ENCODE measurements at regions not wholly inside any gene's neighbourhood (a gene's known extent, or its start where the extent isn't known, plus 50 kb on each side); places are given as distances from the start of the nearest gene placed in this dataset.
A peak's percentile ranks its signal among the peaks of the same experiment; 100 is the strongest.

- TF ChIP-seq ZFP91 (CRISPR knock-in tag; IDR thresholded peaks at IDR 0.05; ENCODE audit: borderline replicate concordance) (no peak), GTF3A (CRISPR knock-in tag; conservative IDR thresholded peaks at IDR 0.05) (no peak), ZNF331 (CRISPR knock-in tag; IDR thresholded peaks at IDR 0.05) (0 out of 2 replicates have a peak, but pooled peaks have one; percentile 34), XRCC5 (optimal IDR thresholded peaks at IDR 0.05; ENCODE audit: low read length) (peak; percentile 31), SAP130 (CRISPR knock-in tag; IDR thresholded peaks at IDR 0.05; ENCODE audit: low read depth) (no peak), ZNF644 (CRISPR knock-in tag; IDR thresholded peaks at IDR 0.05; ENCODE audit: low read depth) (peak; percentile 56; the same call in 1 of the 2 replicates), SNAPC5 (CRISPR knock-in tag; IDR thresholded peaks at IDR 0.05; ENCODE audit: borderline replicate concordance) (no peak), ZNF10 (CRISPR knock-in tag; IDR thresholded peaks at IDR 0.05; ENCODE audit: borderline replicate concordance, low read depth) (no peak)
These were observed 79.3 kb upstream of the NRXN3 start (continued) for GRCh38 chr14:78090864-78091263.

GRCh38 chr14:78091361-78091760, 78.8 kb upstream of the NRXN3 start:
- CTCF ChIA-PET (ENCODE audit: low intra/inter-chr PET ratio, low total read pairs) = no interaction called here
- BruUV-seq (replicated peaks) = no TSS peak

More at GRCh38 chr14:78091361-78091760, 78.8 kb upstream of the NRXN3 start:
- H3K79me2 ChIP-seq (ENCODE audit: insufficient read depth, low read length) = no peaks in the 10 kb centered on the region
- H3K27me3 ChIP-seq (ENCODE audit: control insufficient read depth in 1 of 2, insufficient read depth in 2 of 2, low read length in 2 of 2) = peaks cover 7 to 49% of the 10 kb centered on the region in 2 experiments; a peak in 4 of 5 replicates
- no peaks in the 10 kb centered on the region for H3K9me3 ChIP-seq (ENCODE audit: low read length)
- H3K4me3 ChIP-seq (replicated peaks in 1 of 3; ENCODE audit: insufficient read depth in 1 of 3, low read depth in 2 of 3, low read length in 3 of 3) = no peak overlapping the region; a peak in 1 of 6 replicates
- DNase-seq (ENCODE audit: low spot score) (no peak), ATAC-seq (no peak; the same call in 2 of the 3 replicates), FAIRE-seq (no peak)
- 6% methylated on average over 5 of the region's 5 CpGs for WGBS (ENCODE audit: low lambda C conversion rate)
- H3K9ac ChIP-seq (ENCODE audit: insufficient read depth, low read depth, low read length) = no peak overlapping the region
- intact Hi-C loops (cut with micrococcal nuclease; ENCODE audit: unreplicated experiment) (no loop called here), in situ Hi-C loops (cut with HindIII; ENCODE audit: extremely low pct_ligation_motif_present, low pct_unique_long_range_greater_than_20kb) (no loop called here)
- no peak overlapping the region; the same call in 1 of the 2 replicates for H3K4me2 ChIP-seq (ENCODE audit: low read depth, low read length)
- no peaks in the 10 kb centered on the region for H4K20me1 ChIP-seq (ENCODE audit: insufficient read depth, low read length)
- H2AFZ ChIP-seq (ENCODE audit: low read length) = no peak overlapping the region
- TF ChIP-seq CREBL2 (CRISPR knock-in tag; IDR thresholded peaks at IDR 0.05; ENCODE audit: borderline replicate concordance) (no peak), SRSF9 (IDR thresholded peaks at IDR 0.05; ENCODE audit: borderline replicate concordance, insufficient read depth, low read depth, low read length, poor library complexity, severe bottlenecking) (no peak), ZNF75D (CRISPR knock-in tag; IDR thresholded peaks at IDR 0.05; ENCODE audit: borderline replicate concordance) (no peak), ZNF451 (CRISPR knock-in tag; IDR thresholded peaks at IDR 0.05) (no peak), ZNF207 (IDR thresholded peaks at IDR 0.05; ENCODE audit: borderline replicate concordance) (no peak), ELF3 (CRISPR knock-in tag; IDR thresholded peaks at IDR 0.05) (no peak), ZNF878 (CRISPR knock-in tag; IDR thresholded peaks at IDR 0.05) (no peak), NBN (conservative IDR thresholded peaks at IDR 0.05) (no peak), ZNF569 (CRISPR knock-in tag; IDR thresholded peaks at IDR 0.05; ENCODE audit: borderline replicate concordance) (no peak), ZNF816 (CRISPR knock-in tag; IDR thresholded peaks at IDR 0.05; ENCODE audit: borderline replicate concordance) (no peak), ZNF687 (CRISPR knock-in tag; IDR thresholded peaks at IDR 0.05) (no peak), SIX4 (CRISPR knock-in tag; IDR thresholded peaks at IDR 0.05) (no peak)
- H3K27ac ChIP-seq (ENCODE audit: extremely low read length, insufficient read depth, low read length) = no peak overlapping the region
- POLR2A ChIA-PET = no interaction called here
- no peaks in the 10 kb centered on the region for H3K36me3 ChIP-seq (replicated peaks in 1 of 2; ENCODE audit: control insufficient read depth in 1 of 2, insufficient read depth in 2 of 2, low read length in 2 of 2)
- H3K4me1 ChIP-seq (ENCODE audit: insufficient read depth, low read length) = peaks cover 22% of the 10 kb centered on the region

Measured in HepG2 (cell line).